DMS153 treated with DMSO at 0.1 percent for 48 hours (cell line): ENCODE measurements at regions not wholly inside any gene's neighbourhood (a gene's known extent, or its start where the extent isn't known, plus 50 kb on each side); places are given as distances from the start of the nearest gene placed in this dataset.

Experiments used
- DNase-seq: peaks from one replicate; lab custom pipeline; 2025; ENCODE audit not compliant: unreplicated experiment; lab: John Stamatoyannopoulos, UW

- no peak for DNase-seq
Measured at GRCh38 chr5:58403822-58404433, 56.0 kb downstream of the PLK2 start.

GRCh38 chr5:58401701-58402100 is 58.2 kb downstream of the PLK2 start:
- DNase-seq = no peak

- DNase-seq = no peak
Measured at GRCh38 chr5:58400737-58401136, 59.1 kb downstream of the PLK2 start.

GRCh38 chr5:58399951-58400350 is 59.9 kb downstream of the PLK2 start:
- DNase-seq = no peak

GRCh38 chr5:58394339-58394738 is 65.5 kb downstream of the PLK2 start:
- no peak for DNase-seq

GRCh38 chr5:58393716-58394115 is 66.2 kb downstream of the PLK2 start:
- DNase-seq = no peak

- DNase-seq = no peak
Measured at GRCh38 chr5:58392496-58392895, 67.4 kb downstream of the PLK2 start.

GRCh38 chr5:58383448-58383847 is 76.4 kb downstream of the PLK2 start:
- DNase-seq = no peak

GRCh38 chr5:58382131-58382534 is 77.8 kb downstream of the PLK2 start:
- no peak for DNase-seq

GRCh38 chr5:58381566-58381965 is 78.3 kb downstream of the PLK2 start:
- no peak for DNase-seq

- no peak for DNase-seq
Measured at GRCh38 chr5:58380655-58381054, 79.2 kb downstream of the PLK2 start.

GRCh38 chr5:58378613-58379390 is 81.1 kb downstream of the PLK2 start:
- no peak for DNase-seq

- DNase-seq = no peak
Measured at GRCh38 chr5:58370606-58371005, 89.3 kb downstream of the PLK2 start.

- no peak for DNase-seq
Measured at GRCh38 chr5:58369513-58370190, 90.2 kb downstream of the PLK2 start.

GRCh38 chr5:58366461-58366860 is 93.4 kb downstream of the PLK2 start:
- no peak for DNase-seq

- DNase-seq = no peak
Measured at GRCh38 chr5:58365791-58366190, 94.1 kb downstream of the PLK2 start.

GRCh38 chr5:58363461-58364249 is 96.2 kb downstream of the PLK2 start:
- DNase-seq = no peak

GRCh38 chr5:58362135-58362534 is 97.8 kb downstream of the PLK2 start:
- DNase-seq = no peak

- no peak for DNase-seq
Measured at GRCh38 chr5:58360794-58361193, 99.1 kb downstream of the PLK2 start.

- DNase-seq = no peak
Measured at GRCh38 chr5:58359981-58360380, 99.9 kb downstream of the PLK2 start.

- DNase-seq = no peak
Measured at GRCh38 chr5:58358501-58359178, 101.2 kb downstream of the PLK2 start.
